Panc1 (cell line): ENCODE measurements at regions not wholly inside any gene's neighbourhood (a gene's known extent, or its start where the extent isn't known, plus 50 kb on each side); places are given as distances from the start of the nearest gene placed in this dataset.

Experiments used
- ATAC-seq: fragments of 200-7000 bp; cut with Tn5 transposase; 2 replicates; pipeline ENCODE4 v1.9.1; 2020; ENCODE audit warnings: mild to moderate bottlenecking, moderate library complexity
- BruUV-seq: library from RNA; stranded (reverse); fragments of 400-500 nt; replicated peaks from 2 replicates; lab custom pipeline; 2021; lab: Mats Ljungman, UMichigan
- CTCF ChIA-PET: fragments of 300-600 bp; sonication (Branson Sonifier 250); formaldehyde crosslinking; loops from one replicate; lab custom pipeline; 2022; ENCODE audit warnings: antibody characterized with exemption; lab: Charles Lee
- POLR2A ChIA-PET: fragments of 300-600 bp; sonication (Branson Sonifier 250); formaldehyde crosslinking; loops from one replicate; lab custom pipeline; 2022; ENCODE audit warnings: antibody characterized with exemption; lab: Charles Lee
- DNase-seq: peaks from one replicate; pipeline ENCODE4 v3.0.0-alpha.2; 2010; ENCODE audit warnings: low read depth, low spot score
- H3K27ac ChIP-seq: 2 replicates; pipeline ENCODE4 v1.5.1; 2011; ENCODE audit warnings: mild to moderate bottlenecking, low read length, inconsistent platforms
- H3K27me3 ChIP-seq: fragments of 200-500 bp; sonication (Bioruptor generic); 2 replicates; pipeline ENCODE4 v1.6.0; 2014; ENCODE audit warnings: low read length, inconsistent platforms; ENCODE audit not compliant: control insufficient read depth, insufficient read depth
- H3K36me3 ChIP-seq: fragments of 200-500 bp; sonication (Bioruptor generic); 2 replicates; pipeline ENCODE4 v1.5.1; 2014; ENCODE audit warnings: inconsistent platforms, mild to moderate bottlenecking, low read length, moderate library complexity; ENCODE audit not compliant: control insufficient read depth, insufficient read depth
- H3K4me1 ChIP-seq: 2 replicates; pipeline ENCODE4 v1.5.1; 2011; ENCODE audit warnings: inconsistent platforms, mild to moderate bottlenecking, low read length, moderate library complexity; ENCODE audit not compliant: control insufficient read depth, insufficient read depth
- H3K4me3 ChIP-seq, 2 experiments: 2 replicates each; pipeline ENCODE4 v1.5.1; 2011 to 2012; ENCODE audit warnings: low read depth in 2 of 2, low read length in 2 of 2, mild to moderate bottlenecking in 2 of 2, inconsistent platforms in 1 of 2, moderate library complexity in 1 of 2
- H3K9me3 ChIP-seq: fragments of 200-500 bp; sonication (Bioruptor generic); 2 replicates; pipeline ENCODE4 v1.5.1; 2014; ENCODE audit warnings: low read depth, mild to moderate bottlenecking, inconsistent platforms, low read length, moderate library complexity; ENCODE audit not compliant: control insufficient read depth, insufficient read depth
- POLR2AphosphoS5 ChIP-seq: IDR thresholded peaks from 2 replicates; pipeline ENCODE4 v1.6.1; 2012; ENCODE audit warnings: mild to moderate bottlenecking, low read depth, low read length, moderate library complexity
- SIN3A ChIP-seq: IDR thresholded peaks from 2 replicates; pipeline ENCODE4 v1.6.1; 2012; ENCODE audit warnings: low read depth, mild to moderate bottlenecking, low read length, moderate library complexity, borderline replicate concordance; ENCODE audit not compliant: insufficient read depth
- TCF7L2 ChIP-seq: IDR thresholded peaks from 2 replicates; pipeline ENCODE4 v1.6.1; 2011; ENCODE audit warnings: mild to moderate bottlenecking, low read depth, low read length, inconsistent platforms
- in situ Hi-C: cut with HindIII; loops from 2 replicates; pipeline ENCODE4 v1.10.0; 2016; ENCODE audit warnings: low sequenced_read_pairs, low pct_unique_long_range_greater_than_20kb
- intact Hi-C: fragments of 100-400 bp; cut with micrococcal nuclease; formaldehyde crosslinking; loops from one replicate; pipeline ENCODE4 v1.10.0; 2022; ENCODE audit not compliant: unreplicated experiment
- TF ChIP-seq, protein P1 (sequence below), 2 experiments: IDR thresholded peaks; 2 replicates each; pipeline ENCODE4 v1.6.1; 2011 to 2012; ENCODE audit warnings: low read depth in 2 of 2, control low read depth in 1 of 2, low read length in 1 of 2, mild to moderate bottlenecking in 1 of 2, moderate library complexity in 1 of 2; ENCODE audit not compliant: insufficient read depth in 1 of 2
- TF ChIP-seq, protein P2 (sequence below): fragments of 450-650 bp; IDR thresholded peaks from 2 replicates; pipeline ENCODE4 v1.5.1; 2017; ENCODE audit warnings: mild to moderate bottlenecking

DNA sequence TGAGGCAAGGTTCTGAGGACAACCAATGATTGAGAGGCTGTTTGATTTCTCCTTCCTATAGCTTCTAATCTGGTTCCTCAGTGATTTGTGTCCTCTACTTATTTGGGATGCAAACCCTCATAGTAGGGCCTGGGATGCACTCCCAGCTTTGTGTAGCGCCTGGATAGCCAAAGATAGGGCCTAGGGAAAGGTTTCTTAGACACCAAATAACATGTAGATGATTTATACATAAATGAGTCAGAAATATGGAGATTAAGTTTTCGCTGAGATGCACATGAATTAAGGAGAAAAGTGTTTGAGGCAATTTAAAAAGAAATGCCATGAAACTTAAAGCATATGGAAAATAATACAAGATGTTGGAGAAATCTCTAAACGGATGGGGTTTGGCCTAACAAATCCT is 66.0 kb upstream of the LMO4 start:
- DNase-seq (no peak), ATAC-seq (no peak)
- Histone ChIP-seq H3K4me3 (no peak overlapping the region), H3K27ac (no peak overlapping the region), H3K27me3 (peaks cover 21% of the 10 kb centered on the region), H3K36me3 (no peaks in the 10 kb centered on the region), H3K4me1 (no peaks in the 10 kb centered on the region), H3K9me3 (no peaks in the 10 kb centered on the region)
- intact Hi-C loops (loop anchor here (10.0 kb wide), 1 partner anchor 98 kb away; no protein-coding TSS in a partner anchor), in situ Hi-C loops (no loop called here)
- ChIA-PET POLR2A (no interaction called here), CTCF (no interaction called here)
- no peak for TF ChIP-seq POLR2AphosphoS5
- TF ChIP-seq, protein P1, sequence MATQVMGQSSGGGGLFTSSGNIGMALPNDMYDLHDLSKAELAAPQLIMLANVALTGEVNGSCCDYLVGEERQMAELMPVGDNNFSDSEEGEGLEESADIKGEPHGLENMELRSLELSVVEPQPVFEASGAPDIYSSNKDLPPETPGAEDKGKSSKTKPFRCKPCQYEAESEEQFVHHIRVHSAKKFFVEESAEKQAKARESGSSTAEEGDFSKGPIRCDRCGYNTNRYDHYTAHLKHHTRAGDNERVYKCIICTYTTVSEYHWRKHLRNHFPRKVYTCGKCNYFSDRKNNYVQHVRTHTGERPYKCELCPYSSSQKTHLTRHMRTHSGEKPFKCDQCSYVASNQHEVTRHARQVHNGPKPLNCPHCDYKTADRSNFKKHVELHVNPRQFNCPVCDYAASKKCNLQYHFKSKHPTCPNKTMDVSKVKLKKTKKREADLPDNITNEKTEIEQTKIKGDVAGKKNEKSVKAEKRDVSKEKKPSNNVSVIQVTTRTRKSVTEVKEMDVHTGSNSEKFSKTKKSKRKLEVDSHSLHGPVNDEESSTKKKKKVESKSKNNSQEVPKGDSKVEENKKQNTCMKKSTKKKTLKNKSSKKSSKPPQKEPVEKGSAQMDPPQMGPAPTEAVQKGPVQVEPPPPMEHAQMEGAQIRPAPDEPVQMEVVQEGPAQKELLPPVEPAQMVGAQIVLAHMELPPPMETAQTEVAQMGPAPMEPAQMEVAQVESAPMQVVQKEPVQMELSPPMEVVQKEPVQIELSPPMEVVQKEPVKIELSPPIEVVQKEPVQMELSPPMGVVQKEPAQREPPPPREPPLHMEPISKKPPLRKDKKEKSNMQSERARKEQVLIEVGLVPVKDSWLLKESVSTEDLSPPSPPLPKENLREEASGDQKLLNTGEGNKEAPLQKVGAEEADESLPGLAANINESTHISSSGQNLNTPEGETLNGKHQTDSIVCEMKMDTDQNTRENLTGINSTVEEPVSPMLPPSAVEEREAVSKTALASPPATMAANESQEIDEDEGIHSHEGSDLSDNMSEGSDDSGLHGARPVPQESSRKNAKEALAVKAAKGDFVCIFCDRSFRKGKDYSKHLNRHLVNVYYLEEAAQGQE (IDR thresholded peaks at IDR 0.05; ENCODE audit: insufficient read depth in 1 of 2, low read depth in 2 of 2, low read length in 1 of 2), result no peak
- TF ChIP-seq, protein P2, sequence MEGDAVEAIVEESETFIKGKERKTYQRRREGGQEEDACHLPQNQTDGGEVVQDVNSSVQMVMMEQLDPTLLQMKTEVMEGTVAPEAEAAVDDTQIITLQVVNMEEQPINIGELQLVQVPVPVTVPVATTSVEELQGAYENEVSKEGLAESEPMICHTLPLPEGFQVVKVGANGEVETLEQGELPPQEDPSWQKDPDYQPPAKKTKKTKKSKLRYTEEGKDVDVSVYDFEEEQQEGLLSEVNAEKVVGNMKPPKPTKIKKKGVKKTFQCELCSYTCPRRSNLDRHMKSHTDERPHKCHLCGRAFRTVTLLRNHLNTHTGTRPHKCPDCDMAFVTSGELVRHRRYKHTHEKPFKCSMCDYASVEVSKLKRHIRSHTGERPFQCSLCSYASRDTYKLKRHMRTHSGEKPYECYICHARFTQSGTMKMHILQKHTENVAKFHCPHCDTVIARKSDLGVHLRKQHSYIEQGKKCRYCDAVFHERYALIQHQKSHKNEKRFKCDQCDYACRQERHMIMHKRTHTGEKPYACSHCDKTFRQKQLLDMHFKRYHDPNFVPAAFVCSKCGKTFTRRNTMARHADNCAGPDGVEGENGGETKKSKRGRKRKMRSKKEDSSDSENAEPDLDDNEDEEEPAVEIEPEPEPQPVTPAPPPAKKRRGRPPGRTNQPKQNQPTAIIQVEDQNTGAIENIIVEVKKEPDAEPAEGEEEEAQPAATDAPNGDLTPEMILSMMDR, result no peak
- no peak for TF ChIP-seq TCF7L2
- no peak for TF ChIP-seq SIN3A
- BruUV-seq, result no TSS peak

DNA sequence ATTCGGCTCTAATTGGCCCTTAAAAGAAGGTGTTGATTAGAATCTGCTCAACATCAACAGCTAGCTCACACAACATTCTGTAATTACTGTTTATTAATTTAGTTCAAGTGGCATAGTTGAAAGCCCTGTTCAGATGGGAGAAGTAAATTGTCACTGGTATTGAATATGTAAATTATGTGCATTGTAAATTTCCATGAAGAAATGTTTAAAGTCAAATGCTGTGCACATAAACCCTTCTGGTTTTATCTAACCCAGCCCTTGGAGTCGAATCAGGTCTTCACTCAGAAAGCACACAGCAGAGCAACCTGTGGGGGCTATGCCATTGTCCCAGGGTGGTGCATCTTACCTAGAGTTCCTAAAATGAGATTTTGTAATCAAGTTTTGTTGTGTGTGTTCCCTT is 65.4 kb upstream of the LMO4 start:
- Histone ChIP-seq H3K4me3 (no peak overlapping the region), H3K9me3 (no peaks in the 10 kb centered on the region), H3K4me1 (no peaks in the 10 kb centered on the region), H3K36me3 (no peaks in the 10 kb centered on the region), H3K27ac (no peak overlapping the region), H3K27me3 (peaks cover 21% of the 10 kb centered on the region)
- intact Hi-C loops (loop anchor here (10.0 kb wide), 1 partner anchor 98 kb away; no protein-coding TSS in a partner anchor), in situ Hi-C loops (no loop called here)
- ChIA-PET POLR2A (no interaction called here), CTCF (no interaction called here)
- no peak for ATAC-seq
- no TSS peak for BruUV-seq
- TF ChIP-seq, protein P1 (IDR thresholded peaks at IDR 0.05; ENCODE audit: insufficient read depth in 1 of 2, low read depth in 2 of 2, low read length in 1 of 2), result no peak
- TF ChIP-seq SIN3A (no peak), TCF7L2 (no peak), POLR2AphosphoS5 (no peak)
- TF ChIP-seq, protein P2, result no peak
- DNase-seq, result no peak
